ENCODE measurements at regions not wholly inside any gene's neighbourhood (a gene's known extent, or its start where the extent isn't known, plus 50 kb on each side); places are given as distances from the start of the nearest gene placed in this dataset.

DNA sequence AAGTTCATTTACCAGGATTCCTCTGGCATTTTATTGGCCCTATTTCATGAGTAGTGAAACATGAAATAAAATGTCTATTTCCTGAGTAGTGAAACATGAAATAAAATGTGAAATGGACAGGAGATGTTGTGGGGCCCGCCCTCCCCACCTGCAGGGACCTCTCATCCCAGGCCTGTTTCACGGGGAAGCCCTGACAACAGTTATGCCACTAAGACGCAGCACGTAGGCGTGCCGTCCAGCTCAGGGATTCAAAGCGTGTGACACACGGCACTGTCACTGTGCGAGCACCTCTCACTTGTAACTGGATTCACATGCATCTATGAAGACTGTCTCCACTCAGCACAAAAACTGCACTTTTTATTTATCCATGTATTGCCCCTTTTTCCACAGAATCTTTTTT lies 83.4 kb upstream of the SNTG2 start (continued):
- TF ChIP-seq CHD2 (IDR thresholded peaks at IDR 0.05; ENCODE audit: low read length, partially characterized antibody) (no peak), FOXM1 (IDR thresholded peaks at IDR 0.05; ENCODE audit: low read depth) (no peak), FOXJ3 (CRISPR knock-in tag; IDR thresholded peaks at IDR 0.05) (no peak)

DNA sequence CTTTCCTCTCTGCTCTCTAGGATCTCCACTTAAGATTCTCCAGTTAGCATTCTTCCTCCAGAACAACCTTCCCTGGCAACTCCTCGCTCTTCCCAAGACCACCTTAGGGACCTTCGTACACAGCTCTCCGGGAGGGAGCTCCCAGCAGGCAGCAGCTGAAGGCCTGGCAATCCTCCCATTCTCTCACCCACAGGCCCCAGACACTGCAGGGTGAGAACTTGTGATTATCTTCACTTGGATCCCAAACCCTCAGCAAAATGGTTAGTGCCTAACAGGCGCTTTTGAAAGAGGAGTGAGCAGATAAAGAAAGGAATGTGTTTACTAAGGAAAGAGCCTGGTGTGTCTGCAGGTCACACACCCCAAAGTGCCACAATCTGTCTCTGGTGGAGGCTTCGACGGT lies 83.8 kb upstream of the SNTG2 start:
- Histone ChIP-seq H3K36me3 (replicated peaks in 1 of 2; ENCODE audit: control insufficient read depth in 1 of 2, insufficient read depth in 2 of 2, low read length in 1 of 2) (no peaks in the 10 kb centered on the region), H3K79me2 (ENCODE audit: insufficient read depth) (no peaks in the 10 kb centered on the region), H2AFZ (ENCODE audit: low read depth) (no peak overlapping the region), H3K27me3 (ENCODE audit: insufficient read depth) (no peaks in the 10 kb centered on the region), H3K27ac (ENCODE audit: low read depth in 2 of 2, low read length in 1 of 2) (no peak overlapping the region), H4K20me1 (ENCODE audit: insufficient read depth) (no peaks in the 10 kb centered on the region), H3K4me1 (ENCODE audit: control insufficient read depth in 1 of 2, insufficient read depth in 2 of 2, low read depth in 1 of 2, low read length in 1 of 2) (peaks cover 0 to 33% of the 10 kb centered on the region in 2 experiments; a peak in 1 of 4 replicates), H3K4me3 (ENCODE audit: low read depth in 2 of 2, low read length in 1 of 2) (no peak overlapping the region), H3F3A (replicated peaks; ENCODE audit: insufficient read depth) (no peaks in the 10 kb centered on the region), H3K4me2 (no peak overlapping the region), H3K9me3 (no peaks in the 10 kb centered on the region), H3K9ac (no peak overlapping the region), H3K9me2 (no peaks in the 10 kb centered on the region)
- DNase-seq: no peak
- TF ChIP-seq NRF1 (IDR thresholded peaks at IDR 0.05; ENCODE audit: low read depth, low read length): no peak
- no peak for TF ChIP-seq MXI1 (IDR thresholded peaks at IDR 0.05; ENCODE audit: low read depth, low read length)
- TF ChIP-seq RAD21 (IDR thresholded peaks at IDR 0.05; ENCODE audit: low read length): no peak
- TF ChIP-seq, protein P1, sequence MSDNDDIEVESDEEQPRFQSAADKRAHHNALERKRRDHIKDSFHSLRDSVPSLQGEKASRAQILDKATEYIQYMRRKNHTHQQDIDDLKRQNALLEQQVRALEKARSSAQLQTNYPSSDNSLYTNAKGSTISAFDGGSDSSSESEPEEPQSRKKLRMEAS (IDR thresholded peaks at IDR 0.05; ENCODE audit: low read depth): no peak
- no peak for TF ChIP-seq CHD2 (IDR thresholded peaks at IDR 0.05; ENCODE audit: low read length, partially characterized antibody)
- no peak for TF ChIP-seq RCOR1 (IDR thresholded peaks at IDR 0.05; ENCODE audit: low read length)
- TF ChIP-seq, protein P2, sequence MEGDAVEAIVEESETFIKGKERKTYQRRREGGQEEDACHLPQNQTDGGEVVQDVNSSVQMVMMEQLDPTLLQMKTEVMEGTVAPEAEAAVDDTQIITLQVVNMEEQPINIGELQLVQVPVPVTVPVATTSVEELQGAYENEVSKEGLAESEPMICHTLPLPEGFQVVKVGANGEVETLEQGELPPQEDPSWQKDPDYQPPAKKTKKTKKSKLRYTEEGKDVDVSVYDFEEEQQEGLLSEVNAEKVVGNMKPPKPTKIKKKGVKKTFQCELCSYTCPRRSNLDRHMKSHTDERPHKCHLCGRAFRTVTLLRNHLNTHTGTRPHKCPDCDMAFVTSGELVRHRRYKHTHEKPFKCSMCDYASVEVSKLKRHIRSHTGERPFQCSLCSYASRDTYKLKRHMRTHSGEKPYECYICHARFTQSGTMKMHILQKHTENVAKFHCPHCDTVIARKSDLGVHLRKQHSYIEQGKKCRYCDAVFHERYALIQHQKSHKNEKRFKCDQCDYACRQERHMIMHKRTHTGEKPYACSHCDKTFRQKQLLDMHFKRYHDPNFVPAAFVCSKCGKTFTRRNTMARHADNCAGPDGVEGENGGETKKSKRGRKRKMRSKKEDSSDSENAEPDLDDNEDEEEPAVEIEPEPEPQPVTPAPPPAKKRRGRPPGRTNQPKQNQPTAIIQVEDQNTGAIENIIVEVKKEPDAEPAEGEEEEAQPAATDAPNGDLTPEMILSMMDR (IDR thresholded peaks at IDR 0.05): no peak
- no peak for TF ChIP-seq TAF1 (IDR thresholded peaks at IDR 0.05; ENCODE audit: borderline replicate concordance, low read depth, low read length)
- no peak for TF ChIP-seq ELF1 (IDR thresholded peaks at IDR 0.05)
- TF ChIP-seq MEF2A (IDR thresholded peaks at IDR 0.05; ENCODE audit: borderline replicate concordance, low read depth): no peak
- TF ChIP-seq JUND (IDR thresholded peaks at IDR 0.05): no peak
- TF ChIP-seq, protein P3, sequence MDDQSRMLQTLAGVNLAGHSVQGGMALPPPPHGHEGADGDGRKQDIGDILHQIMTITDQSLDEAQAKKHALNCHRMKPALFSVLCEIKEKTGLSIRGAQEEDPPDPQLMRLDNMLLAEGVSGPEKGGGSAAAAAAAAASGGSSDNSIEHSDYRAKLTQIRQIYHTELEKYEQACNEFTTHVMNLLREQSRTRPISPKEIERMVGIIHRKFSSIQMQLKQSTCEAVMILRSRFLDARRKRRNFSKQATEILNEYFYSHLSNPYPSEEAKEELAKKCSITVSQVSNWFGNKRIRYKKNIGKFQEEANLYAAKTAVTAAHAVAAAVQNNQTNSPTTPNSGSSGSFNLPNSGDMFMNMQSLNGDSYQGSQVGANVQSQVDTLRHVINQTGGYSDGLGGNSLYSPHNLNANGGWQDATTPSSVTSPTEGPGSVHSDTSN (IDR thresholded peaks at IDR 0.05): no peak
- TF ChIP-seq POLR2AphosphoS5 (IDR thresholded peaks at IDR 0.05; ENCODE audit: low read depth, low read length): no peak
- no peak for TF ChIP-seq SIN3A (IDR thresholded peaks at IDR 0.05; ENCODE audit: borderline replicate concordance, low read depth, low read length)
- TF ChIP-seq, protein P4, sequence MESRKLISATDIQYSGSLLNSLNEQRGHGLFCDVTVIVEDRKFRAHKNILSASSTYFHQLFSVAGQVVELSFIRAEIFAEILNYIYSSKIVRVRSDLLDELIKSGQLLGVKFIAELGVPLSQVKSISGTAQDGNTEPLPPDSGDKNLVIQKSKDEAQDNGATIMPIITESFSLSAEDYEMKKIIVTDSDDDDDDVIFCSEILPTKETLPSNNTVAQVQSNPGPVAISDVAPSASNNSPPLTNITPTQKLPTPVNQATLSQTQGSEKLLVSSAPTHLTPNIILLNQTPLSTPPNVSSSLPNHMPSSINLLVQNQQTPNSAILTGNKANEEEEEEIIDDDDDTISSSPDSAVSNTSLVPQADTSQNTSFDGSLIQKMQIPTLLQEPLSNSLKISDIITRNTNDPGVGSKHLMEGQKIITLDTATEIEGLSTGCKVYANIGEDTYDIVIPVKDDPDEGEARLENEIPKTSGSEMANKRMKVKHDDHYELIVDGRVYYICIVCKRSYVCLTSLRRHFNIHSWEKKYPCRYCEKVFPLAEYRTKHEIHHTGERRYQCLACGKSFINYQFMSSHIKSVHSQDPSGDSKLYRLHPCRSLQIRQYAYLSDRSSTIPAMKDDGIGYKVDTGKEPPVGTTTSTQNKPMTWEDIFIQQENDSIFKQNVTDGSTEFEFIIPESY (IDR thresholded peaks at IDR 0.05; ENCODE audit: borderline replicate concordance, low read depth): no peak
- no peak for TF ChIP-seq TEAD4 (IDR thresholded peaks at IDR 0.05; ENCODE audit: borderline replicate concordance, insufficient read depth)
- TF ChIP-seq YY1 (IDR thresholded peaks at IDR 0.05; ENCODE audit: low read depth): no peak
- TF ChIP-seq RXRA (IDR thresholded peaks at IDR 0.05; ENCODE audit: borderline replicate concordance, low read depth): no peak
- TF ChIP-seq, protein P5, sequence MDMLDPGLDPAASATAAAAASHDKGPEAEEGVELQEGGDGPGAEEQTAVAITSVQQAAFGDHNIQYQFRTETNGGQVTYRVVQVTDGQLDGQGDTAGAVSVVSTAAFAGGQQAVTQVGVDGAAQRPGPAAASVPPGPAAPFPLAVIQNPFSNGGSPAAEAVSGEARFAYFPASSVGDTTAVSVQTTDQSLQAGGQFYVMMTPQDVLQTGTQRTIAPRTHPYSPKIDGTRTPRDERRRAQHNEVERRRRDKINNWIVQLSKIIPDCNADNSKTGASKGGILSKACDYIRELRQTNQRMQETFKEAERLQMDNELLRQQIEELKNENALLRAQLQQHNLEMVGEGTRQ (IDR thresholded peaks at IDR 0.05; ENCODE audit: borderline replicate concordance, low read depth, low read length): no peak
- no peak for TF ChIP-seq EP300 (IDR thresholded peaks at IDR 0.05; ENCODE audit: borderline replicate concordance in 1 of 2, low read depth in 1 of 2, low read length in 1 of 2)
- WGBS (ENCODE audit: low lambda C conversion rate): 34% methylated on average over 6 of the region's 6 CpGs
- ChIA-PET POLR2A (no interaction called here), CTCF (no interaction called here)
